ENCODE measurements at regions not wholly inside any gene's neighbourhood (a gene's known extent, or its start where the extent isn't known, plus 50 kb on each side); places are given as distances from the start of the nearest gene placed in this dataset.
"Not testable (repeated sequence)": the region's sequence is repeated elsewhere in the genome, so short reads cannot be mapped to it uniquely, and the experiment has no call there.

GRCh38 chr3:128546646-128547045 lies 53.6 kb upstream of the GATA2 start:
- H3K4me3 Mint-ChIP-seq (ENCODE audit: low read depth): no peak overlapping the region
- H3K36me3 Mint-ChIP-seq (ENCODE audit: low read depth): no peaks in the 10 kb centered on the region
- peaks cover 10% of the 10 kb centered on the region for H3K27me3 Mint-ChIP-seq (ENCODE audit: low read depth)
- no peak overlapping the region for H3K27ac Mint-ChIP-seq
- no peak for DNase-seq (ENCODE audit: low spot score)
- intact Hi-C loops (cut with micrococcal nuclease): no loop called here
- H3K4me1 Mint-ChIP-seq (ENCODE audit: low read depth): no peaks in the 10 kb centered on the region
- H3K9me3 Mint-ChIP-seq: peaks cover 7% of the 10 kb centered on the region

GRCh38 chr3:128545120-128545752 lies 52.2 kb upstream of the GATA2 start:
- DNase-seq (ENCODE audit: low spot score): no peak
- intact Hi-C loops (cut with micrococcal nuclease): no loop called here
- Mint-ChIP-seq H3K4me3 (ENCODE audit: low read depth) (no peak overlapping the region), H3K9me3 (peaks cover 7% of the 10 kb centered on the region), H3K4me1 (ENCODE audit: low read depth) (no peaks in the 10 kb centered on the region), H3K27me3 (ENCODE audit: low read depth) (peaks cover 10% of the 10 kb centered on the region), H3K36me3 (ENCODE audit: low read depth) (no peaks in the 10 kb centered on the region), H3K27ac (no peak overlapping the region)

DNA sequence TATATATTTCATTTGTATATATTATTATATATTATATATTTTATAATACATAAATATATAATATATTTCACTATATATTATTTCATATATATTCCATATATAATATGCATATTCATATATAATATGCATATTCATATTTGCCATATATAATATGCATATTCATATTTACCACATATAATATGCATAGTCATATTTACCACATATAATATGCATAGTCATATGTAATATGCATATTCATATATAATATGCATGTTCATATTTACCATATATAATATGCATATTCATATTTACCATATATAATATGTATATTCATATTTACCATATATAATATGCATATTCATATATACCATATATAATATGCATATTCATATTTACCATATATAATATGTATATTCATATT lies 51.2 kb upstream of the GATA2 start:
- peaks cover 13% of the 10 kb centered on the region for H3K27me3 Mint-ChIP-seq (ENCODE audit: low read depth)
- H3K9me3 Mint-ChIP-seq: peaks cover 7% of the 10 kb centered on the region
- intact Hi-C loops (cut with micrococcal nuclease): no loop called here
- DNase-seq (ENCODE audit: low spot score): no peak
- H3K36me3 Mint-ChIP-seq (ENCODE audit: low read depth): no peaks in the 10 kb centered on the region
- H3K4me1 Mint-ChIP-seq (ENCODE audit: low read depth): no peaks in the 10 kb centered on the region
- H3K27ac Mint-ChIP-seq: no peak overlapping the region
- no peak overlapping the region for H3K4me3 Mint-ChIP-seq (ENCODE audit: low read depth)

GRCh38 chr3:128543570-128544174 lies 50.7 kb upstream of the GATA2 start:
- peaks cover 13% of the 10 kb centered on the region for H3K27me3 Mint-ChIP-seq (ENCODE audit: low read depth)
- intact Hi-C loops (cut with micrococcal nuclease); H3K4me1 Mint-ChIP-seq (ENCODE audit: low read depth); DNase-seq (ENCODE audit: low spot score); H3K36me3 Mint-ChIP-seq (ENCODE audit: low read depth); H3K9me3 Mint-ChIP-seq; H3K27ac Mint-ChIP-seq; H3K4me3 Mint-ChIP-seq (ENCODE audit: low read depth): not testable (repeated sequence)
